Tibial nerve (tissue), 4 donors: ENCODE measurements at regions not wholly inside any gene's neighbourhood (a gene's known extent, or its start where the extent isn't known, plus 50 kb on each side); places are given as distances from the start of the nearest gene placed in this dataset.

Source experiments
- DNase-seq, 2 donors: peaks; one replicate each; pipeline ENCODE4 v3.0.0-alpha.2; 2019; ENCODE audit warnings: low spot score in 2 of 2
- H3K27ac ChIP-seq, 4 donors: fragments of 200-600 bp; sonication (generic) in 3 of 4; one replicate each; pipeline ENCODE4 v1.5.1; 2017 to 2019; ENCODE audit warnings: mild to moderate bottlenecking in 1 of 4
- H3K27me3 ChIP-seq, 2 donors: fragments of 200-600 bp; sonication (generic) in 1 of 2; one replicate each; pipeline versions ENCODE4 v1.5.1 to v1.6.0; 2017 to 2019
- H3K36me3 ChIP-seq, 3 donors: fragments of 200-600 bp; sonication (generic); one replicate each; pipeline ENCODE4 v1.5.1; 2018 to 2019
- H3K4me1 ChIP-seq, 4 donors: fragments of 200-600 bp; sonication (generic) in 3 of 4; one replicate each; pipeline ENCODE4 v1.5.1; 2017 to 2019
- H3K4me3 ChIP-seq, 4 donors: fragments of 200-600 bp; sonication (generic) in 3 of 4; one replicate each; pipeline ENCODE4 v1.5.1; 2017 to 2019; ENCODE audit warnings: mild to moderate bottlenecking in 1 of 4, moderate library complexity in 1 of 4
- H3K9me3 ChIP-seq, 4 donors: fragments of 200-600 bp; sonication (generic) in 3 of 4; one replicate each; pipeline ENCODE4 v1.5.1; 2017 to 2019
- CTCF ChIP-seq, 5 experiments: fragments of 200-600 bp in 3 of 5; fragments of 450-650 bp in 2 of 5; sonication (generic) in 3 of 5; IDR thresholded peaks; one replicate each; pipeline ENCODE4 v1.5.1; 2016 to 2019; ENCODE audit warnings: antibody characterized with exemption in 5 of 5, mild to moderate bottlenecking in 3 of 5, moderate library complexity in 2 of 5
- EP300 ChIP-seq, 2 donors: sonication (generic); formaldehyde crosslinking; IDR thresholded peaks; one replicate each; pipeline ENCODE4 v1.6.1; 2017; ENCODE audit warnings: antibody characterized with exemption in 2 of 2, mild to moderate bottlenecking in 1 of 2
- POLR2A ChIP-seq, 2 donors: fragments of 450-650 bp; IDR thresholded peaks; one replicate each; pipeline ENCODE4 v1.6.1; 2017; ENCODE audit warnings: antibody characterized with exemption in 2 of 2, mild to moderate bottlenecking in 2 of 2, moderate library complexity in 2 of 2
- WGBS, 2 donors: methylation state at CpG; one replicate each; pipeline ENCODE4 v1.1.5; 2018; 5-methylcytosine and 5-hydroxymethylcytosine counted together

GRCh38 chr10:9709849-9710248, 1307.8 kb upstream of the CELF2 start:
- no peaks in the 10 kb centered on the region for H3K4me1 ChIP-seq
- H3K4me3 ChIP-seq = no peak overlapping the region
- WGBS, 2 donors = 78 to 82% methylated on average over 3 of the region's 3 CpGs
- TF ChIP-seq POLR2A (IDR thresholded peaks at IDR 0.05) = no peak
- TF ChIP-seq EP300 (IDR thresholded peaks at IDR 0.05) = no peak
- TF ChIP-seq CTCF (IDR thresholded peaks at IDR 0.05) = no peak
- H3K27me3 ChIP-seq = no peaks in the 10 kb centered on the region
- no peak overlapping the region for H3K27ac ChIP-seq
- DNase-seq = no peak
- no peaks in the 10 kb centered on the region for H3K36me3 ChIP-seq
- H3K9me3 ChIP-seq = peaks cover 0 to 20% (median 2%) of the 10 kb centered on the region in 4 donors

- no peaks in the 10 kb centered on the region for H3K36me3 ChIP-seq
Measured at GRCh38 chr10:9712393-9712792, 1305.3 kb upstream of the CELF2 start.

DNA sequence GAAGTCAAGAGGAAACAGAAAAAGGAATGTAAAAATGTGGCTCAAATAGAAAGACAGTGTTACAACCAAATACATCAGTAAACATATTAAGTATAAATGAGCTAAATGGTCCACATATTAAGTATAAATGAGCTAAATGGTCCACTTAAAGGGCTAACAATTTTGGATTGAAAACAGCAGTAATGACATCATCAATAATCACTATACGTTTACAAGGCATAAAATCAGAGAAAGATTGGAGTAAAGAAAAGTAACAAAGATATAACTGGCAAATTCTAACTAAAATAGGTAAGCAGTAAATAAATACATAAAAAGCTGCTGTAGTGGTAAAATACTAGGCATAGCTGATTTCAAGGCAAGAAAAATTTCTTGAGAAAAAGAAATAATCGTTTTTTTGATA, 1298.4 kb upstream of the CELF2 start:
- H3K27ac ChIP-seq = no peak overlapping the region
- H3K4me3 ChIP-seq = no peak overlapping the region
- no peak for DNase-seq
- H3K4me1 ChIP-seq = no peaks in the 10 kb centered on the region
- no peaks in the 10 kb centered on the region for H3K27me3 ChIP-seq
- WGBS, 2 donors = 69 to 75% methylated on average over 2 of the region's 2 CpGs
- peaks cover 0 to 2% (median 0%) of the 10 kb centered on the region in 4 donors for H3K9me3 ChIP-seq
- TF ChIP-seq CTCF (IDR thresholded peaks at IDR 0.05) = no peak
- no peak for TF ChIP-seq POLR2A (IDR thresholded peaks at IDR 0.05)
- H3K36me3 ChIP-seq = no peaks in the 10 kb centered on the region

More at GRCh38 chr10:9712393-9712792, 1305.3 kb upstream of the CELF2 start:
- Histone ChIP-seq H3K9me3 (peaks cover 0 to 20% (median 2%) of the 10 kb centered on the region in 4 donors), H3K27me3 (no peaks in the 10 kb centered on the region), H3K27ac (no peak overlapping the region), H3K4me1 (no peaks in the 10 kb centered on the region), H3K4me3 (no peak overlapping the region)
- no peak for TF ChIP-seq CTCF (IDR thresholded peaks at IDR 0.05)
- no peak for TF ChIP-seq POLR2A (IDR thresholded peaks at IDR 0.05)
- TF ChIP-seq EP300 (IDR thresholded peaks at IDR 0.05) = no peak
- DNase-seq = no peak

- DNase-seq = no peak
- Histone ChIP-seq H3K4me3 (no peak overlapping the region), H3K27ac (no peak overlapping the region), H3K36me3 (no peaks in the 10 kb centered on the region), H3K27me3 (no peaks in the 10 kb centered on the region), H3K9me3 (peaks cover 0 to 3% (median 0%) of the 10 kb centered on the region in 4 donors), H3K4me1 (no peaks in the 10 kb centered on the region)
- TF ChIP-seq EP300 (IDR thresholded peaks at IDR 0.05) = no peak
- no peak for TF ChIP-seq CTCF (IDR thresholded peaks at IDR 0.05)
- TF ChIP-seq POLR2A (IDR thresholded peaks at IDR 0.05) = no peak
- WGBS, 2 donors = 61 to 70% methylated on average over 1 of the region's 1 CpG
Measured at GRCh38 chr10:9733766-9734165, 1283.9 kb upstream of the CELF2 start.

DNA sequence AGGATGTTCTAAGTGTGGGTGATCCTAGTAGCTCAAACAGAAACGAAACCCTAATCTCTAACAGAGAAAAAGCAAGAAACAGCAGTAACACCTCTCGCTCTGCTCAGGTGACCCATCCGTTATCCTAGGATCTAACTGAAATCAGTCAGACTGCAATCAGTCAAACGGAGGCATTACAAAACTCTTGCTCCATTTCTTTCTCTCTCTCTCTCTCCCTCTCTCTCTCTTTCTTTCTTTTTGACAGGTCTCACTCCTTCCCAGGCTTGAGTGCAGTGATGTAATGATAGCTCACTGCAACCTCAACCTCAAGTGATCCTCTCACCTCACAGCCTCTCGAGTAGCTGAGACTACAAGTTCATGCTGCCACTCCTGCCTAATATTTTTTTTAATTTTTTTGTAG, 1283.5 kb upstream of the CELF2 start:
- Histone ChIP-seq H3K27ac (no peak overlapping the region), H3K9me3 (peaks cover 0 to 3% (median 0%) of the 10 kb centered on the region in 4 donors), H3K4me1 (no peaks in the 10 kb centered on the region), H3K27me3 (no peaks in the 10 kb centered on the region), H3K36me3 (no peaks in the 10 kb centered on the region), H3K4me3 (no peak overlapping the region)
- WGBS, 2 donors = 79 to 83% methylated on average over 5 of the region's 5 CpGs
- DNase-seq = no peak
- TF ChIP-seq CTCF (IDR thresholded peaks at IDR 0.05) (no peak), POLR2A (IDR thresholded peaks at IDR 0.05) (no peak), EP300 (IDR thresholded peaks at IDR 0.05) (no peak)
